K562 (cell line): ENCODE measurements at regions not wholly inside any gene's neighbourhood (a gene's known extent, or its start where the extent isn't known, plus 50 kb on each side); places are given as distances from the start of the nearest gene placed in this dataset.

Experiments
- ATAC-seq: fragments of 200-7000 bp; cut with Tn5 transposase; 3 replicates; pipeline ENCODE4 v1.9.1; 2020; ENCODE audit warnings: moderate library complexity
- BruUV-seq: library from RNA; stranded (reverse); fragments of 400-500 nt; replicated peaks from 2 replicates; lab custom pipeline; 2021; lab: Mats Ljungman, UMichigan
- CTCF ChIA-PET: fragments of 300-600 bp; formaldehyde crosslinking; extraction: SDS; loops from one replicate; lab custom pipeline; 2021; ENCODE audit warnings: low intra/inter-chr PET ratio; lab: Yijun Ruan, JAX
- POLR2A ChIA-PET: fragments of 300-600, 350-650 bp; sonication (Branson Sonifier 250); formaldehyde crosslinking; extraction: SDS; loops from one replicate; lab custom pipeline; 2021; ENCODE audit warnings: antibody characterized with exemption, inconsistent platforms; lab: Yijun Ruan, JAX
- DNase-seq, 4 experiments: peaks; one replicate each; pipeline versions ENCODE4 v3.0.0 to v3.0.0-alpha.2; 2011 to 2018; ENCODE audit warnings: low spot score in 3 of 4, mixed read lengths in 3 of 4; ENCODE audit errors: extremely low read depth in 1 of 4
- FAIRE-seq: peaks from 2 replicates; lab custom pipeline; 2011; peaks lifted over from hg19 to GRCh38; lab: Jason Lieb, UNC
- H2AFZ ChIP-seq: 2 replicates; pipeline ENCODE4 v1.6.0; 2011; ENCODE audit warnings: low read depth, low read length, control low read depth, inconsistent platforms
- H3K27ac ChIP-seq: fragments of 200-600 bp; 3 replicates; pipeline ENCODE4 v1.8.0; 2011; ENCODE audit warnings: low read depth, mild to moderate bottlenecking, control low read depth, inconsistent platforms, low read length, moderate library complexity, mixed read lengths; ENCODE audit errors: extremely low read depth
- H3K27me3 ChIP-seq, 2 experiments: fragments of 300-600 bp in 1 of 2; 2 replicates in 1 of 2; 3 replicates in 1 of 2; pipeline versions ENCODE4 v1.6.0 to v1.8.0; 2011; ENCODE audit warnings: inconsistent platforms in 2 of 2, low read length in 2 of 2, mild to moderate bottlenecking in 1 of 2, mixed read lengths in 1 of 2, moderate library complexity in 1 of 2; ENCODE audit not compliant: control insufficient read depth in 2 of 2, insufficient read depth in 2 of 2
- H3K36me3 ChIP-seq: fragments of 300-600 bp; 3 replicates; pipeline ENCODE4 v1.8.0; 2011; ENCODE audit warnings: mild to moderate bottlenecking, low read length, inconsistent platforms; ENCODE audit not compliant: control insufficient read depth, insufficient read depth
- H3K4me1 ChIP-seq, 2 experiments: fragments of 200-600 bp in 1 of 2; replicated peaks in 1 of 2; 2 replicates in 1 of 2; 3 replicates in 1 of 2; pipeline versions ENCODE4 v1.5.1 to v1.8.0; 2011; ENCODE audit warnings: inconsistent platforms in 2 of 2, low read length in 2 of 2, mild to moderate bottlenecking in 1 of 2, mixed read lengths in 1 of 2, moderate library complexity in 1 of 2; ENCODE audit not compliant: control insufficient read depth in 2 of 2, insufficient read depth in 2 of 2
- H3K4me2 ChIP-seq: 2 replicates; pipeline ENCODE4 v1.6.1; 2011; ENCODE audit warnings: low read length, control low read depth, inconsistent platforms, mixed read lengths; ENCODE audit not compliant: insufficient read depth
- H3K4me3 ChIP-seq: fragments of 200-600 bp; sonication (generic), shearing (Covaris generic); 2 replicates; pipeline ENCODE4 v1.5.1; 2016; ENCODE audit warnings: control low read depth, inconsistent platforms
- H3K79me2 ChIP-seq: fragments of 200-600 bp; 3 replicates; pipeline ENCODE4 v1.8.0; 2011; ENCODE audit warnings: low read length, inconsistent platforms; ENCODE audit not compliant: control insufficient read depth, insufficient read depth
- H3K9ac ChIP-seq, 2 experiments: 2 replicates each; pipeline versions ENCODE4 v1.6.0 to v1.6.1; 2011; ENCODE audit warnings: low read depth in 2 of 2, low read length in 2 of 2, control low read depth in 1 of 2, inconsistent platforms in 1 of 2, mild to moderate bottlenecking in 1 of 2, mixed read lengths in 1 of 2; ENCODE audit not compliant: insufficient read depth in 1 of 2
- H3K9me1 ChIP-seq: one replicate; pipeline ENCODE4 v1.6.0; 2011; ENCODE audit warnings: inconsistent platforms, mild to moderate bottlenecking, low read length, moderate library complexity; ENCODE audit not compliant: control insufficient read depth, insufficient read depth
- H3K9me3 ChIP-seq: replicated peaks from 2 replicates; pipeline ENCODE4 v1.5.1; 2011; ENCODE audit warnings: low read depth, low read length, inconsistent platforms; ENCODE audit not compliant: control insufficient read depth, insufficient read depth
- H4K20me1 ChIP-seq: replicated peaks from 2 replicates; pipeline ENCODE4 v1.6.1; 2011; ENCODE audit warnings: low read length, inconsistent platforms, mixed read lengths; ENCODE audit not compliant: control insufficient read depth, insufficient read depth
- ELK3 ChIP-seq: fragments of 450-650 bp; formaldehyde crosslinking; IDR thresholded peaks from 2 replicates; pipeline ENCODE4 v1.4.0; 2020; ENCODE audit warnings: mild to moderate bottlenecking
- IRF9 ChIP-seq: fragments of 450-650 bp; IDR thresholded peaks from 2 replicates; pipeline ENCODE4 v1.6.1; 2016; ENCODE audit warnings: missing biosample characterization, missing genetic modification characterization
- JUN ChIP-seq, 2 experiments: sonication (generic) in 1 of 2; formaldehyde crosslinking in 1 of 2; IDR thresholded peaks; 2 replicates each; pipeline versions ENCODE4 v1.6.1 to v1.8.0; 2012 to 2022; ENCODE audit warnings: borderline replicate concordance in 2 of 2, mild to moderate bottlenecking in 2 of 2, improper control_type of control experiment in 1 of 2, low read depth in 1 of 2, low read length in 1 of 2, missing genetic modification reagents in 1 of 2
- RCOR1 ChIP-seq, 2 experiments: IDR thresholded peaks; 2 replicates each; pipeline ENCODE4 v1.6.1; 2012; ENCODE audit warnings: low read depth in 2 of 2, low read length in 2 of 2, borderline replicate concordance in 1 of 2, improper control_type of control experiment in 1 of 2
- ZC3H11A ChIP-seq: IDR thresholded peaks from 2 replicates; pipeline ENCODE4 v1.6.1; 2012; ENCODE audit warnings: low read depth, low read length, improper control_type of control experiment
- ZFP30 ChIP-seq: fragments of 250-450 bp; sonication (Bioruptor Pico); IDR thresholded peaks from 2 replicates; pipeline ENCODE4 v1.8.0; 2022; ENCODE audit warnings: moderate library complexity, mild to moderate bottlenecking, inconsistent platforms, borderline replicate concordance
- ZNF133 ChIP-seq: fragments of 250-450 bp; sonication (Bioruptor Pico); IDR thresholded peaks from 2 replicates; pipeline ENCODE4 v1.4.0; 2020; ENCODE audit warnings: mild to moderate bottlenecking
- ZNF398 ChIP-seq: fragments of 250-450 bp; sonication (Bioruptor Pico); IDR thresholded peaks from 2 replicates; pipeline ENCODE4 v1.8.0; 2021; ENCODE audit warnings: moderate library complexity, mild to moderate bottlenecking, inconsistent platforms
- ZNF589 ChIP-seq: fragments of 200-800 bp; sonication (Bioruptor generic); IDR thresholded peaks from 2 replicates; pipeline ENCODE4 v1.6.1; 2016; ENCODE audit warnings: low read depth, missing genetic modification characterization, missing compliant biosample characterization
- WGBS: fragments of 100-300 bp; shearing (Covaris generic); methylation state at CpG from one replicate; pipeline ENCODE4 v1.1.6; 2016; ENCODE audit warnings: low coverage, mixed read lengths; ENCODE audit not compliant: insufficient coverage; ENCODE audit errors: missing lambda C conversion rate; 5-methylcytosine and 5-hydroxymethylcytosine counted together
- in situ Hi-C: fragments of 300-500 bp; cut with MboI; formaldehyde crosslinking; loops from 4 replicates; pipeline ENCODE4 v1.15.0; 2018; ENCODE audit warnings: inconsistent platforms, mixed read lengths
- intact Hi-C: fragments of 100-400 bp; cut with micrococcal nuclease; formaldehyde crosslinking; loops from 2 replicates; pipeline ENCODE4 v1.14.2; 2022
- TF ChIP-seq, protein P1 (sequence below): fragments of 450-650 bp; formaldehyde crosslinking; conservative IDR thresholded peaks from 2 replicates; pipeline ENCODE4 v1.4.0; 2022; ENCODE audit warnings: mild to moderate bottlenecking, missing genetic modification characterization
- TF ChIP-seq, protein P2 (sequence below), 3 experiments: IDR thresholded peaks in 2 of 3; conservative IDR thresholded peaks in 1 of 3; 2 replicates each; pipeline ENCODE4 v1.5.1; 2011 to 2012; ENCODE audit warnings: low read length in 3 of 3, mild to moderate bottlenecking in 3 of 3, control low read depth in 2 of 3, improper control_type of control experiment in 1 of 3, inconsistent platforms in 1 of 3, low read depth in 1 of 3, mixed read lengths in 1 of 3, moderate library complexity in 1 of 3; ENCODE audit not compliant: insufficient read depth in 2 of 3

- in situ Hi-C loops (no loop called here), intact Hi-C loops (no loop called here)
- POLR2A ChIA-PET = no interaction called here
- Histone ChIP-seq H3K9me1 (no peaks in the 10 kb centered on the region), H3K27me3 (no peaks in the 10 kb centered on the region), H3K4me1 (no peaks in the 10 kb centered on the region), H2AFZ (no peak overlapping the region), H3K27ac (no peak overlapping the region), H3K9me3 (no peaks in the 10 kb centered on the region), H3K79me2 (no peaks in the 10 kb centered on the region), H3K9ac (no peak overlapping the region), H3K4me2 (no peak overlapping the region), H4K20me1 (no peaks in the 10 kb centered on the region), H3K4me3 (no peak overlapping the region), H3K36me3 (no peaks in the 10 kb centered on the region)
- CTCF ChIA-PET = no interaction called here
- 3% methylated on average over 2 of the region's 2 CpGs for WGBS
- DNase-seq (no peak), FAIRE-seq (no peak), ATAC-seq (no peak)
- BruUV-seq = no TSS peak
- TF ChIP-seq ZC3H11A = no peak
- no peak for TF ChIP-seq IRF9 (tag)
- no peak for TF ChIP-seq ZNF133 (CRISPR knock-in tag)
- TF ChIP-seq ELK3 (CRISPR knock-in tag) = no peak
- TF ChIP-seq ZFP30 (CRISPR knock-in tag) = no peak
- no peak for TF ChIP-seq RCOR1 (IDR thresholded peaks at IDR 0.05; ENCODE audit: borderline replicate concordance in 1 of 2, low read depth in 2 of 2, low read length in 2 of 2)
- TF ChIP-seq JUN (IDR thresholded peaks at IDR 0.05; ENCODE audit: borderline replicate concordance, low read depth, low read length) = no peak
- no peak for TF ChIP-seq JUN (CRISPR knock-in tag; IDR thresholded peaks at IDR 0.05; ENCODE audit: borderline replicate concordance)
- no peak for TF ChIP-seq ZNF398 (CRISPR knock-in tag)
- TF ChIP-seq, protein P1, sequence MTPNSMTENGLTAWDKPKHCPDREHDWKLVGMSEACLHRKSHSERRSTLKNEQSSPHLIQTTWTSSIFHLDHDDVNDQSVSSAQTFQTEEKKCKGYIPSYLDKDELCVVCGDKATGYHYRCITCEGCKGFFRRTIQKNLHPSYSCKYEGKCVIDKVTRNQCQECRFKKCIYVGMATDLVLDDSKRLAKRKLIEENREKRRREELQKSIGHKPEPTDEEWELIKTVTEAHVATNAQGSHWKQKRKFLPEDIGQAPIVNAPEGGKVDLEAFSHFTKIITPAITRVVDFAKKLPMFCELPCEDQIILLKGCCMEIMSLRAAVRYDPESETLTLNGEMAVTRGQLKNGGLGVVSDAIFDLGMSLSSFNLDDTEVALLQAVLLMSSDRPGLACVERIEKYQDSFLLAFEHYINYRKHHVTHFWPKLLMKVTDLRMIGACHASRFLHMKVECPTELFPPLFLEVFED (CRISPR knock-in tag) = no peak
- no peak for TF ChIP-seq ZNF589 (CRISPR knock-in tag)
- TF ChIP-seq, protein P2, sequence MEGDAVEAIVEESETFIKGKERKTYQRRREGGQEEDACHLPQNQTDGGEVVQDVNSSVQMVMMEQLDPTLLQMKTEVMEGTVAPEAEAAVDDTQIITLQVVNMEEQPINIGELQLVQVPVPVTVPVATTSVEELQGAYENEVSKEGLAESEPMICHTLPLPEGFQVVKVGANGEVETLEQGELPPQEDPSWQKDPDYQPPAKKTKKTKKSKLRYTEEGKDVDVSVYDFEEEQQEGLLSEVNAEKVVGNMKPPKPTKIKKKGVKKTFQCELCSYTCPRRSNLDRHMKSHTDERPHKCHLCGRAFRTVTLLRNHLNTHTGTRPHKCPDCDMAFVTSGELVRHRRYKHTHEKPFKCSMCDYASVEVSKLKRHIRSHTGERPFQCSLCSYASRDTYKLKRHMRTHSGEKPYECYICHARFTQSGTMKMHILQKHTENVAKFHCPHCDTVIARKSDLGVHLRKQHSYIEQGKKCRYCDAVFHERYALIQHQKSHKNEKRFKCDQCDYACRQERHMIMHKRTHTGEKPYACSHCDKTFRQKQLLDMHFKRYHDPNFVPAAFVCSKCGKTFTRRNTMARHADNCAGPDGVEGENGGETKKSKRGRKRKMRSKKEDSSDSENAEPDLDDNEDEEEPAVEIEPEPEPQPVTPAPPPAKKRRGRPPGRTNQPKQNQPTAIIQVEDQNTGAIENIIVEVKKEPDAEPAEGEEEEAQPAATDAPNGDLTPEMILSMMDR (IDR thresholded peaks at IDR 0.05 in 2 of 3, conservative IDR thresholded peaks at IDR 0.05 in 1 of 3; ENCODE audit: insufficient read depth in 2 of 3, low read depth in 1 of 3, low read length in 3 of 3) = no peak
Measured at GRCh38 chr3:21292971-21293370, 458.0 kb downstream of the ZNF385D start.
